ENCODE measurements at regions not wholly inside any gene's neighbourhood (a gene's known extent, or its start where the extent isn't known, plus 50 kb on each side); places are given as distances from the start of the nearest gene placed in this dataset.
"Not testable (repeated sequence)": the region's sequence is repeated elsewhere in the genome, so short reads cannot be mapped to it uniquely, and the experiment has no call there.

DNA sequence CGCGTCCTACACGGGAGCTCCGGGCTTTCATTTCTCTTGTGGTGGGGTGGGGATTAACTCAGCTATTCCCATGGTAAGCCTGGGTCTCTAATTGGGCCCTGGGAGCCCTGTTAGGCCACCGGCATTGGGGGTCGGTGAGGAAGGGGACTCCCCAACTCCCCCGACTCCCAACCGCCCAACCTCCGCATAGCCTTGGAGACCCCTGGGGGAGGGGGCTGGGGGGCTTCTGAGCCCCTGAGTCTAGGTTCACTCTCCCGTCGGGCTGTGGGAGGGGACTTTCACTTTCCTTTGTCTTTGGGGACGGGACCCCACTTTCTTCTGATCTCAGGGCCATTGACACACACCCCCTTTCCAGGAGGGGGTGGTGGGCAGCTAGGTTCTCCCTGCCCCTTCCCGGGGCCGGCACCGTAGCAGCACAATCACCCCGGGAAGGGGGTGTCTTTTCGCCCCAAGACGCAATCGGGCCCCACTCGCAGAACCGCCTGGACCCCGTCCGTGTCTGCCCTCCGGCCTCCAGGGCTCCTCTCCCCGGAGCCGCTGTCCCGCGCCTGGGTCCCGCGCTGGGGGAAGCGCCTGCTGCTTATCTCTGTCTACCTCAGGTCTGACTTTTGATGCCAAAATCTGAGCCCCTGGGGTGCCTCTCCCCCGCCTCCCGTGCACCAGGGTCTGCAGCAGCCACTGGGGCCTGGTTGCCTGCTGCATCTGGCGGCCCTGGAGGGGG lies 69.6 kb upstream of the ZNF658 start:
- TF ChIP-seq EZH2 (IDR thresholded peaks at IDR 0.05); SP1 (IDR thresholded peaks at IDR 0.05; ENCODE audit: low read depth); ZNF274 (IDR thresholded peaks at IDR 0.05; ENCODE audit: low read depth, low read length); YY1 (IDR thresholded peaks at IDR 0.05; ENCODE audit: extremely low read depth, insufficient replicate concordance, low read depth, low read length): not testable (repeated sequence)
- TF ChIP-seq, protein P1, sequence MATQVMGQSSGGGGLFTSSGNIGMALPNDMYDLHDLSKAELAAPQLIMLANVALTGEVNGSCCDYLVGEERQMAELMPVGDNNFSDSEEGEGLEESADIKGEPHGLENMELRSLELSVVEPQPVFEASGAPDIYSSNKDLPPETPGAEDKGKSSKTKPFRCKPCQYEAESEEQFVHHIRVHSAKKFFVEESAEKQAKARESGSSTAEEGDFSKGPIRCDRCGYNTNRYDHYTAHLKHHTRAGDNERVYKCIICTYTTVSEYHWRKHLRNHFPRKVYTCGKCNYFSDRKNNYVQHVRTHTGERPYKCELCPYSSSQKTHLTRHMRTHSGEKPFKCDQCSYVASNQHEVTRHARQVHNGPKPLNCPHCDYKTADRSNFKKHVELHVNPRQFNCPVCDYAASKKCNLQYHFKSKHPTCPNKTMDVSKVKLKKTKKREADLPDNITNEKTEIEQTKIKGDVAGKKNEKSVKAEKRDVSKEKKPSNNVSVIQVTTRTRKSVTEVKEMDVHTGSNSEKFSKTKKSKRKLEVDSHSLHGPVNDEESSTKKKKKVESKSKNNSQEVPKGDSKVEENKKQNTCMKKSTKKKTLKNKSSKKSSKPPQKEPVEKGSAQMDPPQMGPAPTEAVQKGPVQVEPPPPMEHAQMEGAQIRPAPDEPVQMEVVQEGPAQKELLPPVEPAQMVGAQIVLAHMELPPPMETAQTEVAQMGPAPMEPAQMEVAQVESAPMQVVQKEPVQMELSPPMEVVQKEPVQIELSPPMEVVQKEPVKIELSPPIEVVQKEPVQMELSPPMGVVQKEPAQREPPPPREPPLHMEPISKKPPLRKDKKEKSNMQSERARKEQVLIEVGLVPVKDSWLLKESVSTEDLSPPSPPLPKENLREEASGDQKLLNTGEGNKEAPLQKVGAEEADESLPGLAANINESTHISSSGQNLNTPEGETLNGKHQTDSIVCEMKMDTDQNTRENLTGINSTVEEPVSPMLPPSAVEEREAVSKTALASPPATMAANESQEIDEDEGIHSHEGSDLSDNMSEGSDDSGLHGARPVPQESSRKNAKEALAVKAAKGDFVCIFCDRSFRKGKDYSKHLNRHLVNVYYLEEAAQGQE (IDR thresholded peaks at IDR 0.05; ENCODE audit: low read depth) = not testable (repeated sequence)
- TF ChIP-seq, protein P2, sequence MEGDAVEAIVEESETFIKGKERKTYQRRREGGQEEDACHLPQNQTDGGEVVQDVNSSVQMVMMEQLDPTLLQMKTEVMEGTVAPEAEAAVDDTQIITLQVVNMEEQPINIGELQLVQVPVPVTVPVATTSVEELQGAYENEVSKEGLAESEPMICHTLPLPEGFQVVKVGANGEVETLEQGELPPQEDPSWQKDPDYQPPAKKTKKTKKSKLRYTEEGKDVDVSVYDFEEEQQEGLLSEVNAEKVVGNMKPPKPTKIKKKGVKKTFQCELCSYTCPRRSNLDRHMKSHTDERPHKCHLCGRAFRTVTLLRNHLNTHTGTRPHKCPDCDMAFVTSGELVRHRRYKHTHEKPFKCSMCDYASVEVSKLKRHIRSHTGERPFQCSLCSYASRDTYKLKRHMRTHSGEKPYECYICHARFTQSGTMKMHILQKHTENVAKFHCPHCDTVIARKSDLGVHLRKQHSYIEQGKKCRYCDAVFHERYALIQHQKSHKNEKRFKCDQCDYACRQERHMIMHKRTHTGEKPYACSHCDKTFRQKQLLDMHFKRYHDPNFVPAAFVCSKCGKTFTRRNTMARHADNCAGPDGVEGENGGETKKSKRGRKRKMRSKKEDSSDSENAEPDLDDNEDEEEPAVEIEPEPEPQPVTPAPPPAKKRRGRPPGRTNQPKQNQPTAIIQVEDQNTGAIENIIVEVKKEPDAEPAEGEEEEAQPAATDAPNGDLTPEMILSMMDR (IDR thresholded peaks at IDR 0.05 in 2 of 3, conservative IDR thresholded peaks at IDR 0.05 in 1 of 3; ENCODE audit: borderline replicate concordance in 1 of 3, insufficient read depth in 1 of 3, low read depth in 2 of 3, low read length in 2 of 3) = not testable (repeated sequence)

Measured in HCT116 (cell line).